Neural crest cell (in vitro differentiated cells): ENCODE measurements at regions not wholly inside any gene's neighbourhood (a gene's known extent, or its start where the extent isn't known, plus 50 kb on each side); places are given as distances from the start of the nearest gene placed in this dataset.

Source experiments
- DNase-seq: peaks from one replicate; pipeline ENCODE4 v3.0.0; 2021; ENCODE audit warnings: low read depth, mixed read lengths, low spot score
- H3K27ac Mint-ChIP-seq: one replicate; pipeline ENCODE4 v1.8.0; 2021; ENCODE audit warnings: mild to moderate bottlenecking, mixed read lengths; ENCODE audit not compliant: unreplicated experiment
- H3K27me3 Mint-ChIP-seq: 2 replicates; pipeline ENCODE4 v1.8.0; 2021; ENCODE audit warnings: low read depth, mild to moderate bottlenecking, mixed read lengths
- H3K36me3 Mint-ChIP-seq: 2 replicates; pipeline ENCODE4 v1.8.0; 2021; ENCODE audit warnings: low read depth, mild to moderate bottlenecking, mixed read lengths
- H3K4me1 Mint-ChIP-seq: 2 replicates; pipeline ENCODE4 v1.8.0; 2021; ENCODE audit warnings: mixed read lengths
- H3K4me3 Mint-ChIP-seq: one replicate; pipeline ENCODE4 v1.8.0; 2021; ENCODE audit warnings: mild to moderate bottlenecking, mixed read lengths
- H3K9me3 Mint-ChIP-seq: 2 replicates; pipeline ENCODE4 v1.8.0; 2021; ENCODE audit warnings: mixed read lengths
- TF ChIP-seq, protein P1 (sequence below): fragments of 200-600 bp; sonication (generic); conservative IDR thresholded peaks from 2 replicates; pipeline ENCODE4 v1.5.0; 2021; ENCODE audit warnings: antibody characterized with exemption, mild to moderate bottlenecking

GRCh38 chr14:104509673-104510072 lies 69.9 kb upstream of the C14orf180 start:
- H3K27me3 Mint-ChIP-seq: no peaks in the 10 kb centered on the region
- H3K27ac Mint-ChIP-seq: no peak overlapping the region
- peaks cover 3% of the 10 kb centered on the region for H3K36me3 Mint-ChIP-seq
- no peaks in the 10 kb centered on the region for H3K4me1 Mint-ChIP-seq
- no peak for DNase-seq
- H3K9me3 Mint-ChIP-seq: peaks cover 3% of the 10 kb centered on the region
- no peak overlapping the region for H3K4me3 Mint-ChIP-seq
- TF ChIP-seq, protein P1, sequence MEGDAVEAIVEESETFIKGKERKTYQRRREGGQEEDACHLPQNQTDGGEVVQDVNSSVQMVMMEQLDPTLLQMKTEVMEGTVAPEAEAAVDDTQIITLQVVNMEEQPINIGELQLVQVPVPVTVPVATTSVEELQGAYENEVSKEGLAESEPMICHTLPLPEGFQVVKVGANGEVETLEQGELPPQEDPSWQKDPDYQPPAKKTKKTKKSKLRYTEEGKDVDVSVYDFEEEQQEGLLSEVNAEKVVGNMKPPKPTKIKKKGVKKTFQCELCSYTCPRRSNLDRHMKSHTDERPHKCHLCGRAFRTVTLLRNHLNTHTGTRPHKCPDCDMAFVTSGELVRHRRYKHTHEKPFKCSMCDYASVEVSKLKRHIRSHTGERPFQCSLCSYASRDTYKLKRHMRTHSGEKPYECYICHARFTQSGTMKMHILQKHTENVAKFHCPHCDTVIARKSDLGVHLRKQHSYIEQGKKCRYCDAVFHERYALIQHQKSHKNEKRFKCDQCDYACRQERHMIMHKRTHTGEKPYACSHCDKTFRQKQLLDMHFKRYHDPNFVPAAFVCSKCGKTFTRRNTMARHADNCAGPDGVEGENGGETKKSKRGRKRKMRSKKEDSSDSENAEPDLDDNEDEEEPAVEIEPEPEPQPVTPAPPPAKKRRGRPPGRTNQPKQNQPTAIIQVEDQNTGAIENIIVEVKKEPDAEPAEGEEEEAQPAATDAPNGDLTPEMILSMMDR: no peak

- H3K9me3 Mint-ChIP-seq: peaks cover 3% of the 10 kb centered on the region
- H3K4me1 Mint-ChIP-seq: no peaks in the 10 kb centered on the region
- peaks cover 3% of the 10 kb centered on the region for H3K36me3 Mint-ChIP-seq
- no peak overlapping the region for H3K4me3 Mint-ChIP-seq
- DNase-seq: no peak
- H3K27ac Mint-ChIP-seq: no peak overlapping the region
- H3K27me3 Mint-ChIP-seq: no peaks in the 10 kb centered on the region
- TF ChIP-seq, protein P1: no peak
Observed at GRCh38 chr14:104510216-104510615, 69.3 kb upstream of the C14orf180 start.

DNA sequence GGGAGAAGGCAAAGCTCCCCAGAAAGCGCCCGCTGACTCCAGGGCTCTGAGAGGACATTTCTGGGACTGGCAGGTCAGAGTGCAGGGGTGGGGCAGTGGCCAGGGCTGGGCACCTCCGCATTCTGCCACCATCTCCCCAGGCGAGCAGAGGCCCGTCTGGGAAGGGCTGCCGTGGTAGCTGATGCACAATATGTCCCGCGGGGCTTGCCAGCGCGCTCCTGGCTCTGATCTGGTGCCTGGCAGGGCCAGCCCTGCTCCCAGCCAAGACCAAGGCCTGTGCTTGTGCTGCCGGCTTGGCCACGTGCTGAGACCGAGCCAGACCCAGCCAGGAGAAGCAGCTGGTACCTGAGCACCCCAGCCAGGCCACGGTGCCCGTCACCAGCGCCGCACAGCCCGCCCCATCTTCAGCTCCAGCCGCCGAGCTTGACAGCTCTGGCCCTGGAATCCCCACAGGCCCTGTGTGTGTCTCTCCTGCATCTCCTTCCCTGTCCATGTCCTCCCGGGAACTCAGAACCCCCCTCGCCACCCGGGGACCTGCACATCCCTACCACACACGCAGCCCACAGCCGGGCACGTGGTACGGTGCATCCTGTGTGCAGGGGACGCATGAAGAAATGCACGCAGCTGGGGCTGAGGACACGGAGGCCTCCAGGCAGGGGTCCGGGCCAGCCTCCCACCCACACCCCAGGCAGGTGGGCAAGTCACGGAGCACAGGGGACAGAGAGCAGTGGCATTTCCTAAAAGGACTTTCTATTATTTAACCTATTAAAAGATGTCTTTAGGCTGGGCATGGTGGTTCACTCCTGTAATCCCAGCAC lies 68.6 kb upstream of the C14orf180 start:
- no peaks in the 10 kb centered on the region for H3K27me3 Mint-ChIP-seq
- TF ChIP-seq, protein P1: no peak
- H3K4me1 Mint-ChIP-seq: no peaks in the 10 kb centered on the region
- peaks cover 3% of the 10 kb centered on the region for H3K9me3 Mint-ChIP-seq
- no peak overlapping the region for H3K27ac Mint-ChIP-seq
- peaks cover 3% of the 10 kb centered on the region for H3K36me3 Mint-ChIP-seq
- no peak overlapping the region for H3K4me3 Mint-ChIP-seq
- no peak for DNase-seq

GRCh38 chr14:104512061-104512460 lies 67.5 kb upstream of the C14orf180 start:
- H3K9me3 Mint-ChIP-seq: peaks cover 3% of the 10 kb centered on the region
- no peaks in the 10 kb centered on the region for H3K4me1 Mint-ChIP-seq
- no peak overlapping the region for H3K27ac Mint-ChIP-seq
- no peak overlapping the region for H3K4me3 Mint-ChIP-seq
- H3K27me3 Mint-ChIP-seq: no peaks in the 10 kb centered on the region
- TF ChIP-seq, protein P1: no peak
- DNase-seq: no peak
- H3K36me3 Mint-ChIP-seq: peaks cover 3% of the 10 kb centered on the region

DNA sequence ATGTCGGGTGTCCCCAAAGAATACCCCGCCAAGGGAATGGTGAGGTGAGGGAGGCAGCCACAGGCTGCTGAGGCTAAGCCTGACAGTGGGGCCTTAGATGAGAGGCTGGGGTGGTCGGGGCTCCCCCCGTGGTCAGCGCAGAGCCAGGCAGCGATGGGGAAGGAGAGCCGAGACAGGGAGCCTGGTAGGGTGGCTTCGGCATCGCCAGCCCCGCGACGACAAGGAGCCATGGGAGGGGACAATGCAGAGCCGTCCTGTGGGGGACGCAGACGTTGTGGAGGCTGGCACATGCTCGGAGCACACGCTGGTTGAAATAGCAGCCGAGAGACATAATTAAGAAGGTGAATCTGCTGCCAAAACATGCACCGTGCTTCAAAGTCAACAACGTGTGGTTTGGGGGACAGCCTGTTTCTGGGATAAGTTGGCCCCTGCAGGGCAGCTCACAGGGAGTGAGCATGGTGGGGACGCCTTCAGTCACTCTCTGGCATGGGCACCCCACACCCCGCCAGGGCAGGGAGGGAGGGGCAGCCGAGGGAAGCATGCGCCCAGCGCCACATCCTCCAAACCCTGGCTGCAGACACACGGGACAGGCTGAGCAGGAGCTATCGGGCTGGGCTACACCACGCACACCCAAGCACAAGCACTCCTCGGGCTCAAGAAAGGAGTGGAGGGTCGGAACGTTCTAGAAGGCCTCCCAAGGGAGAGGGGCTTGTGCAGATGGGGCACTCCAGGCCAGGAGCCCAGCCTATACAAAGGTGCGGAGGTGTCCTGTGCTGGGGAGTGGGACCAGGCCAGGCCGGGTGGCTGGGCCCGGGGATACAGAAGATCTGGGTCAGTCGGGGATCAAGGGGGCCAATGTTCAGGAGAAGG lies 66.6 kb upstream of the C14orf180 start:
- no peak overlapping the region for H3K27ac Mint-ChIP-seq
- no peaks in the 10 kb centered on the region for H3K27me3 Mint-ChIP-seq
- no peak overlapping the region for H3K4me3 Mint-ChIP-seq
- TF ChIP-seq, protein P1: no peak
- no peaks in the 10 kb centered on the region for H3K4me1 Mint-ChIP-seq
- no peak for DNase-seq
- H3K9me3 Mint-ChIP-seq: peaks cover 6% of the 10 kb centered on the region
- H3K36me3 Mint-ChIP-seq: peaks cover 2% of the 10 kb centered on the region
